Vagina (tissue), 2 donors: ENCODE measurements at regions not wholly inside any gene's neighbourhood (a gene's known extent, or its start where the extent isn't known, plus 50 kb on each side); places are given as distances from the start of the nearest gene placed in this dataset.

Experiments used
- CTCF ChIP-seq, 3 experiments: fragments of 450-650 bp in 2 of 3; fragments of 200-600 bp in 1 of 3; sonication (generic) in 1 of 3; IDR thresholded peaks; one replicate each; pipeline ENCODE4 v1.5.1; 2017 to 2019; ENCODE audit warnings: antibody characterized with exemption in 3 of 3, mild to moderate bottlenecking in 2 of 3, moderate library complexity in 2 of 3
- POLR2A ChIP-seq, 2 donors: fragments of 450-650 bp; IDR thresholded peaks; one replicate each; pipeline ENCODE4 v1.6.1; 2017; ENCODE audit warnings: antibody characterized with exemption in 2 of 2, mild to moderate bottlenecking in 2 of 2, moderate library complexity in 2 of 2
- POLR2AphosphoS5 ChIP-seq, 2 donors: sonication (generic); formaldehyde crosslinking; IDR thresholded peaks; one replicate each; pipeline ENCODE4 v1.9.0; 2017; ENCODE audit warnings: antibody characterized with exemption in 2 of 2, mild to moderate bottlenecking in 2 of 2, low read depth in 1 of 2; ENCODE audit not compliant: insufficient read depth in 1 of 2

- TF ChIP-seq POLR2A (IDR thresholded peaks at IDR 0.05) (no peak), CTCF (IDR thresholded peaks at IDR 0.05) (no peak), POLR2AphosphoS5 (IDR thresholded peaks at IDR 0.05; ENCODE audit: insufficient read depth in 1 of 2, low read depth in 1 of 2) (no peak)
Observed at GRCh38 chr4:11535333-11535732, 106.6 kb upstream of the HS3ST1 start.
